GM12874 (cell line): ENCODE measurements at regions not wholly inside any gene's neighbourhood (a gene's known extent, or its start where the extent isn't known, plus 50 kb on each side); places are given as distances from the start of the nearest gene placed in this dataset.

Experiments used
- CTCF ChIP-seq: IDR thresholded peaks from 2 replicates; pipeline ENCODE4 v1.5.1; 2011; ENCODE audit warnings: low read depth, mild to moderate bottlenecking, control low read depth, low read length, moderate library complexity; ENCODE audit not compliant: insufficient read depth

GRCh38 chr4:147068564-147068963 is 122.9 kb upstream of the TTC29 start:
- TF ChIP-seq CTCF, result no peak

GRCh38 chr4:147071209-147071740 is 125.6 kb upstream of the TTC29 start:
- TF ChIP-seq CTCF, result no peak

- TF ChIP-seq CTCF, result no peak
Observed at GRCh38 chr4:147076179-147076578, 130.5 kb upstream of the TTC29 start.

- TF ChIP-seq CTCF, result no peak
Observed at GRCh38 chr4:147076728-147077127, 131.1 kb upstream of the TTC29 start.

- no peak for TF ChIP-seq CTCF
Observed at GRCh38 chr4:147078362-147078761, 132.7 kb upstream of the TTC29 start.

- TF ChIP-seq CTCF, result no peak
Observed at GRCh38 chr4:147078875-147079658, 133.4 kb upstream of the TTC29 start.

- no peak for TF ChIP-seq CTCF
Observed at GRCh38 chr4:147084861-147085260, 139.2 kb upstream of the TTC29 start.
